ENCODE measurements at regions not wholly inside any gene's neighbourhood (a gene's known extent, or its start where the extent isn't known, plus 50 kb on each side); places are given as distances from the start of the nearest gene placed in this dataset.

- Histone ChIP-seq H2AK5ac (ENCODE audit: low read depth, low read length) (no peak overlapping the region), H4K91ac (replicated peaks; ENCODE audit: insufficient read length, low read length) (no peak overlapping the region), H2BK5ac (ENCODE audit: low read depth, low read length) (no peak overlapping the region), H4K5ac (ENCODE audit: insufficient read length, low read depth, low read length) (no peak overlapping the region), H3K36me3 (ENCODE audit: control insufficient read depth in 2 of 4, insufficient read depth in 4 of 4, low read length in 3 of 4) (no peaks in the 10 kb centered on the region), H3K23ac (ENCODE audit: insufficient read length) (no peak overlapping the region), H2BK12ac (ENCODE audit: low read depth, low read length) (no peak overlapping the region), H2BK20ac (ENCODE audit: low read length) (no peak overlapping the region), H2BK120ac (replicated peaks; ENCODE audit: low read depth, low read length) (no peak overlapping the region), H3K4me1 (replicated peaks in 1 of 4; ENCODE audit: control insufficient read depth in 3 of 4, insufficient read depth in 4 of 4, low read length in 3 of 4) (no peaks in the 10 kb centered on the region), H3K4ac (replicated peaks; ENCODE audit: insufficient read length, low read depth, low read length) (no peak overlapping the region), H2BK15ac (ENCODE audit: low read length) (no peak overlapping the region), H3K9me3 (ENCODE audit: insufficient read depth in 2 of 2, low read depth in 1 of 2, low read length in 1 of 2) (no peaks in the 10 kb centered on the region), H3K27me3 (replicated peaks in 1 of 4; ENCODE audit: control insufficient read depth in 3 of 4, extremely low read depth in 1 of 4, insufficient read depth in 3 of 4, low read length in 3 of 4) (no peaks in the 10 kb centered on the region), H3K56ac (replicated peaks; ENCODE audit: insufficient read length, low read depth, low read length) (no peak overlapping the region), H3K18ac (ENCODE audit: extremely low read depth, low read length) (no peak overlapping the region), H3K4me3 (ENCODE audit: extremely low read depth in 1 of 4, insufficient read depth in 2 of 4, low read depth in 3 of 4, low read length in 4 of 4) (no peak overlapping the region), H4K20me1 (replicated peaks in 1 of 2; ENCODE audit: control insufficient read depth in 1 of 2, insufficient read depth in 2 of 2, low read length in 2 of 2) (no peaks in the 10 kb centered on the region), H3K14ac (ENCODE audit: insufficient read length) (no peak overlapping the region), H3K23me2 (ENCODE audit: low read depth, low read length) (no peaks in the 10 kb centered on the region), H3K79me1 (ENCODE audit: low read depth, low read length) (no peaks in the 10 kb centered on the region), H2AFZ (ENCODE audit: low read length) (no peak overlapping the region), H3K9ac (replicated peaks in 1 of 4; ENCODE audit: extremely low read depth in 1 of 4, low read depth in 3 of 4, low read length in 3 of 4) (no peak overlapping the region), H3K4me2 (ENCODE audit: insufficient read depth in 1 of 2, low read depth in 2 of 2, low read length in 2 of 2) (no peak overlapping the region), H3K79me2 (ENCODE audit: control insufficient read depth in 1 of 2, insufficient read depth in 2 of 2, low read length in 2 of 2) (no peaks in the 10 kb centered on the region), H3K27ac (ENCODE audit: low read depth, low read length) (no peak overlapping the region), H4K8ac (ENCODE audit: extremely low read depth, insufficient read depth, low read length) (no peak overlapping the region)
- DNase-seq (ENCODE audit: low read depth in 1 of 2, low spot score in 2 of 2) (no peak), FAIRE-seq (no peak)
- ChIA-PET CTCF (ENCODE audit: partially characterized antibody) (no interaction called here), POLR2A (ENCODE audit: partially characterized antibody) (no interaction called here)
- WGBS, 2 experiments (ENCODE audit: extremely low coverage in 1 of 2, insufficient coverage in 1 of 2, insufficient read length in 1 of 2, insufficient replicate concordance in 2 of 2, low coverage in 1 of 2, low lambda C conversion rate in 2 of 2, missing lambda C conversion rate in 1 of 2): 82% methylated on average over 4 of the region's 4 CpGs; no CpG with 5 or more reads in 1 of the 2 experiments
- TF ChIP-seq POLR2A (IDR thresholded peaks at IDR 0.05; ENCODE audit: control extremely low read depth in 1 of 2, low read depth in 2 of 2, low read length in 2 of 2) (no peak), NANOG (IDR thresholded peaks at IDR 0.05; ENCODE audit: insufficient read depth, low read depth, low read length, poor library complexity, severe bottlenecking) (no peak), BRCA1 (IDR thresholded peaks at IDR 0.05; ENCODE audit: low read depth, low read length) (no peak), TEAD4 (IDR thresholded peaks at IDR 0.05; ENCODE audit: low read depth, low read length) (no peak), SP1 (IDR thresholded peaks at IDR 0.05; ENCODE audit: low read depth, low read length) (no peak), RNF2 (IDR thresholded peaks at IDR 0.05; ENCODE audit: borderline replicate concordance, low read depth, low read length, missing control alignments, poor library complexity, severe bottlenecking) (no peak), CHD1 (IDR thresholded peaks at IDR 0.05; ENCODE audit: low read depth, low read length) (no peak), GABPA (IDR thresholded peaks at IDR 0.05; ENCODE audit: borderline replicate concordance, insufficient read depth, low read length) (no peak), NRF1 (IDR thresholded peaks at IDR 0.05; ENCODE audit: low read depth, low read length) (no peak), JUND (IDR thresholded peaks at IDR 0.05; ENCODE audit: low read length) (no peak), HDAC2 (IDR thresholded peaks at IDR 0.05; ENCODE audit: borderline replicate concordance in 1 of 2, low read depth in 2 of 2, low read length in 2 of 2) (no peak), ASH2L (IDR thresholded peaks at IDR 0.05; ENCODE audit: low read length) (no peak), EP300 (IDR thresholded peaks at IDR 0.05; ENCODE audit: borderline replicate concordance in 1 of 2, low read depth in 2 of 2, low read length in 2 of 2) (no peak), SIX5 (IDR thresholded peaks at IDR 0.05; ENCODE audit: low read depth, low read length) (no peak)
Observed at GRCh38 chr5:102678267-102679058, 76.6 kb upstream of the PAM start.
